ENCODE measurements at regions not wholly inside any gene's neighbourhood (a gene's known extent, or its start where the extent isn't known, plus 50 kb on each side); places are given as distances from the start of the nearest gene placed in this dataset.

GRCh38 chr2:74745766-74746165 is 88.2 kb upstream of the HK2 start:
- DNase-seq (ENCODE audit: low spot score) = no peak
- H3K27me3 ChIP-seq (replicated peaks; ENCODE audit: insufficient read depth, low read depth, low read length, poor library complexity) = no peaks in the 10 kb centered on the region
- no peak overlapping the region for H3K4me3 ChIP-seq (ENCODE audit: low read depth, low read length, poor library complexity, severe bottlenecking)
- TF ChIP-seq CTCF (conservative IDR thresholded peaks at IDR 0.05; ENCODE audit: low read depth, low read length) (no peak), EZH2 (IDR thresholded peaks at IDR 0.05; ENCODE audit: borderline replicate concordance, low read depth, low read length, poor library complexity, severe bottlenecking) (no peak)
- H3K9me3 ChIP-seq (ENCODE audit: low read depth, low read length, poor library complexity, severe bottlenecking) = no peaks in the 10 kb centered on the region
- CTCF ChIA-PET = no interaction called here
- H3K27ac ChIP-seq (ENCODE audit: low read depth, low read length, poor library complexity, severe bottlenecking) = no peak overlapping the region
- BruUV-seq (replicated peaks) = no TSS peak
- intact Hi-C loops (cut with micrococcal nuclease; ENCODE audit: unreplicated experiment) = no loop called here
- POLR2A ChIA-PET (ENCODE audit: low non-redundant PET) = no interaction called here
- H3K36me3 ChIP-seq (ENCODE audit: insufficient read depth, low read length, poor library complexity, severe bottlenecking) = no peaks in the 10 kb centered on the region
- peaks cover 17% of the 10 kb centered on the region for H3K4me1 ChIP-seq (ENCODE audit: insufficient read depth, low read length, poor library complexity, severe bottlenecking)

- no peaks in the 10 kb centered on the region for H3K36me3 ChIP-seq (ENCODE audit: insufficient read depth, low read length, poor library complexity, severe bottlenecking)
These were observed 87.4 kb upstream of the HK2 start for GRCh38 chr2:74746480-74746879.

GRCh38 chr2:74747411-74748080 is 86.4 kb upstream of the HK2 start:
- Histone ChIP-seq H3K4me1 (ENCODE audit: insufficient read depth, low read length, poor library complexity, severe bottlenecking) (peaks cover under 1% of the 10 kb centered on the region), H3K36me3 (ENCODE audit: insufficient read depth, low read length, poor library complexity, severe bottlenecking) (no peaks in the 10 kb centered on the region), H3K27ac (ENCODE audit: low read depth, low read length, poor library complexity, severe bottlenecking) (no peak overlapping the region), H3K9me3 (ENCODE audit: low read depth, low read length, poor library complexity, severe bottlenecking) (no peaks in the 10 kb centered on the region), H3K4me3 (ENCODE audit: low read depth, low read length, poor library complexity, severe bottlenecking) (no peak overlapping the region), H3K27me3 (replicated peaks; ENCODE audit: insufficient read depth, low read depth, low read length, poor library complexity) (no peaks in the 10 kb centered on the region)
- BruUV-seq (replicated peaks) = no TSS peak
- intact Hi-C loops (cut with micrococcal nuclease; ENCODE audit: unreplicated experiment) = no loop called here
- DNase-seq (ENCODE audit: low spot score) = no peak
- POLR2A ChIA-PET (ENCODE audit: low non-redundant PET) = no interaction called here
- CTCF ChIA-PET = no interaction called here
- no peak for TF ChIP-seq EZH2 (IDR thresholded peaks at IDR 0.05; ENCODE audit: borderline replicate concordance, low read depth, low read length, poor library complexity, severe bottlenecking)
- no peak for TF ChIP-seq CTCF (conservative IDR thresholded peaks at IDR 0.05; ENCODE audit: low read depth, low read length)

More at GRCh38 chr2:74746480-74746879, 87.4 kb upstream of the HK2 start:
- TF ChIP-seq EZH2 (IDR thresholded peaks at IDR 0.05; ENCODE audit: borderline replicate concordance, low read depth, low read length, poor library complexity, severe bottlenecking) (no peak), CTCF (conservative IDR thresholded peaks at IDR 0.05; ENCODE audit: low read depth, low read length) (no peak)
- CTCF ChIA-PET = no interaction called here
- Histone ChIP-seq H3K27me3 (replicated peaks; ENCODE audit: insufficient read depth, low read depth, low read length, poor library complexity) (no peaks in the 10 kb centered on the region), H3K9me3 (ENCODE audit: low read depth, low read length, poor library complexity, severe bottlenecking) (no peaks in the 10 kb centered on the region), H3K4me3 (ENCODE audit: low read depth, low read length, poor library complexity, severe bottlenecking) (no peak overlapping the region), H3K27ac (ENCODE audit: low read depth, low read length, poor library complexity, severe bottlenecking) (no peak overlapping the region), H3K4me1 (ENCODE audit: insufficient read depth, low read length, poor library complexity, severe bottlenecking) (peaks cover 10% of the 10 kb centered on the region)
- DNase-seq (ENCODE audit: low spot score) = no peak
- intact Hi-C loops (cut with micrococcal nuclease; ENCODE audit: unreplicated experiment) = no loop called here
- no TSS peak for BruUV-seq (replicated peaks)
- POLR2A ChIA-PET (ENCODE audit: low non-redundant PET) = no interaction called here
